ENCODE measurements at regions not wholly inside any gene's neighbourhood (a gene's known extent, or its start where the extent isn't known, plus 50 kb on each side); places are given as distances from the start of the nearest gene placed in this dataset.

DNA sequence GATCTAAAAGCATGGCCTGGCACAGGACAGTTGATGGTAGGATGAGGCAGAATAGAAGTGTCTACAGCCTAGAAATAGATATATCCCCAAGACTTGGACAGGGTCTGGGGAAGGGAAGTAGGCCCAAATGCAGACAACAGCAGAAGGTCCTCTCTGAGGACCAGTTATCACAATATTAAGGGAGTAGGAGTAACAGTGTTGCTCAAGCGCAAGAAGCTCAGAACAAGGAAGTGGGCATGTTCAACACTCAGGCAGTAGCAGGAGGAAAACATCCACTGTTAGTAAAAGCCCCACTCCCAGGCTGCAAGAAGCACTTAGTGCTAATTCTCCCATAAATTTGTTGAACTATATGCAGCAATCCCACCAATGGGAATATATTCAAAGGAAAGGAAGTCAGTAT is 314.7 kb downstream of the METTL4 start:
- no peak for TF ChIP-seq NRF1 (IDR thresholded peaks at IDR 0.05; ENCODE audit: low read depth, low read length)
- no peak for TF ChIP-seq JUND (IDR thresholded peaks at IDR 0.05)
- TF ChIP-seq MEF2A (IDR thresholded peaks at IDR 0.05; ENCODE audit: borderline replicate concordance, low read depth): no peak
- no peak for TF ChIP-seq CHD2 (IDR thresholded peaks at IDR 0.05; ENCODE audit: low read length, partially characterized antibody)
- TF ChIP-seq RCOR1 (IDR thresholded peaks at IDR 0.05; ENCODE audit: low read length): no peak
- no peak for TF ChIP-seq NFIC (IDR thresholded peaks at IDR 0.05; ENCODE audit: borderline replicate concordance)
- no peak for TF ChIP-seq RXRA (IDR thresholded peaks at IDR 0.05; ENCODE audit: borderline replicate concordance, low read depth)
- no peak for TF ChIP-seq GABPA (IDR thresholded peaks at IDR 0.05; ENCODE audit: low read depth)
- TF ChIP-seq EZH2phosphoT487 (IDR thresholded peaks at IDR 0.05; ENCODE audit: borderline replicate concordance, low read depth): no peak
- no peak for TF ChIP-seq POLR2AphosphoS5 (IDR thresholded peaks at IDR 0.05; ENCODE audit: low read depth, low read length)
- TF ChIP-seq TEAD4 (IDR thresholded peaks at IDR 0.05; ENCODE audit: borderline replicate concordance, insufficient read depth): no peak
- TF ChIP-seq FOSL2 (IDR thresholded peaks at IDR 0.05; ENCODE audit: borderline replicate concordance, low read depth): no peak
- TF ChIP-seq, protein P1, sequence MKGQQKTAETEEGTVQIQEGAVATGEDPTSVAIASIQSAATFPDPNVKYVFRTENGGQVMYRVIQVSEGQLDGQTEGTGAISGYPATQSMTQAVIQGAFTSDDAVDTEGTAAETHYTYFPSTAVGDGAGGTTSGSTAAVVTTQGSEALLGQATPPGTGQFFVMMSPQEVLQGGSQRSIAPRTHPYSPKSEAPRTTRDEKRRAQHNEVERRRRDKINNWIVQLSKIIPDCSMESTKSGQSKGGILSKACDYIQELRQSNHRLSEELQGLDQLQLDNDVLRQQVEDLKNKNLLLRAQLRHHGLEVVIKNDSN (IDR thresholded peaks at IDR 0.05; ENCODE audit: borderline replicate concordance, low read depth): no peak
- no peak for TF ChIP-seq GATA2 (CRISPR knock-in tag; IDR thresholded peaks at IDR 0.05)

DNA sequence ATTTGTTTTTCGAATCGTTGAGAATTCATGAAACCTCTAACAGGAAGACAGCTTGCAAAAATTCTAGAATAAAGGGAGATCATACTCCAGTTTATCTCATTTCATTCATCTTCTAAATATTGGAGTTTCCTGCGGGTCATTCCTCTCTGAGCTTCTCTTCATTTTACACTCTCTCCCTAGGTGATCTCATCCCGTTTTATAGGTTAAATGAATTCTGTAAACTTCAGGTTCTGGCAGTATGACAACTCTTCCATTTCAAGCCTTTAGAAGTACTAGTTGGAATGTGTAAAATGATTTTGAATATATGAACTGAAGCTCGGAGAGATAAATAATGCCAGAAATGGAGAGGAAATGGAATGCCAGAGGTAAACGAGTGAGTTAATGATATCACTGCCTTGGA is 312.4 kb downstream of the METTL4 start:
- POLR2A ChIA-PET: no interaction called here
- TF ChIP-seq NRF1 (IDR thresholded peaks at IDR 0.05; ENCODE audit: low read depth, low read length): no peak
- no peak for TF ChIP-seq EZH2phosphoT487 (IDR thresholded peaks at IDR 0.05; ENCODE audit: borderline replicate concordance, low read depth)
- TF ChIP-seq GATA2 (CRISPR knock-in tag; IDR thresholded peaks at IDR 0.05): no peak
- TF ChIP-seq MEF2A (IDR thresholded peaks at IDR 0.05; ENCODE audit: borderline replicate concordance, low read depth): no peak
- TF ChIP-seq, protein P2, sequence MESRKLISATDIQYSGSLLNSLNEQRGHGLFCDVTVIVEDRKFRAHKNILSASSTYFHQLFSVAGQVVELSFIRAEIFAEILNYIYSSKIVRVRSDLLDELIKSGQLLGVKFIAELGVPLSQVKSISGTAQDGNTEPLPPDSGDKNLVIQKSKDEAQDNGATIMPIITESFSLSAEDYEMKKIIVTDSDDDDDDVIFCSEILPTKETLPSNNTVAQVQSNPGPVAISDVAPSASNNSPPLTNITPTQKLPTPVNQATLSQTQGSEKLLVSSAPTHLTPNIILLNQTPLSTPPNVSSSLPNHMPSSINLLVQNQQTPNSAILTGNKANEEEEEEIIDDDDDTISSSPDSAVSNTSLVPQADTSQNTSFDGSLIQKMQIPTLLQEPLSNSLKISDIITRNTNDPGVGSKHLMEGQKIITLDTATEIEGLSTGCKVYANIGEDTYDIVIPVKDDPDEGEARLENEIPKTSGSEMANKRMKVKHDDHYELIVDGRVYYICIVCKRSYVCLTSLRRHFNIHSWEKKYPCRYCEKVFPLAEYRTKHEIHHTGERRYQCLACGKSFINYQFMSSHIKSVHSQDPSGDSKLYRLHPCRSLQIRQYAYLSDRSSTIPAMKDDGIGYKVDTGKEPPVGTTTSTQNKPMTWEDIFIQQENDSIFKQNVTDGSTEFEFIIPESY (IDR thresholded peaks at IDR 0.05; ENCODE audit: borderline replicate concordance, low read depth): no peak
- TF ChIP-seq POLR2AphosphoS5 (IDR thresholded peaks at IDR 0.05; ENCODE audit: low read depth, low read length): no peak
- no peak for TF ChIP-seq RFX5 (IDR thresholded peaks at IDR 0.05; ENCODE audit: low read length)
- Histone ChIP-seq H3K4me2 (peak overlapping the region; percentile 31; the same call in 1 of the 2 replicates), H4K20me1 (ENCODE audit: insufficient read depth) (no peaks in the 10 kb centered on the region), H3K27me3 (ENCODE audit: insufficient read depth) (no peaks in the 10 kb centered on the region), H3K9me2 (no peaks in the 10 kb centered on the region), H3K79me2 (ENCODE audit: insufficient read depth) (no peaks in the 10 kb centered on the region), H3F3A (replicated peaks; ENCODE audit: insufficient read depth) (no peaks in the 10 kb centered on the region), H2AFZ (ENCODE audit: low read depth) (peak overlapping the region; percentile 81), H3K27ac (ENCODE audit: low read depth in 2 of 2, low read length in 1 of 2) (no peak overlapping the region), H3K9ac (no peak overlapping the region), H3K4me1 (ENCODE audit: control insufficient read depth in 1 of 2, insufficient read depth in 2 of 2, low read depth in 1 of 2, low read length in 1 of 2) (no peaks in the 10 kb centered on the region; a peak in 1 of 4 replicates), H3K4me3 (ENCODE audit: low read depth in 2 of 2, low read length in 1 of 2) (no peak overlapping the region; a peak in 1 of 4 replicates), H3K9me3 (no peaks in the 10 kb centered on the region), H3K36me3 (replicated peaks in 1 of 2; ENCODE audit: control insufficient read depth in 1 of 2, insufficient read depth in 2 of 2, low read length in 1 of 2) (no peaks in the 10 kb centered on the region)
- WGBS (ENCODE audit: low lambda C conversion rate): 10% methylated on average over 6 of the region's 6 CpGs
- DNase-seq: no peak
- CTCF ChIA-PET: no interaction called here

More for the DNA sequence above, 314.7 kb downstream of the METTL4 start:
- H4K20me1 ChIP-seq (ENCODE audit: insufficient read depth): no peaks in the 10 kb centered on the region
- H3F3A ChIP-seq (replicated peaks; ENCODE audit: insufficient read depth): no peaks in the 10 kb centered on the region
- H3K9me2 ChIP-seq: no peaks in the 10 kb centered on the region
- no peaks in the 10 kb centered on the region for H3K9me3 ChIP-seq
- WGBS (ENCODE audit: low lambda C conversion rate): 54% methylated on average over 1 of the region's 1 CpG
- H3K27me3 ChIP-seq (ENCODE audit: insufficient read depth): no peaks in the 10 kb centered on the region
- H3K27ac ChIP-seq (ENCODE audit: low read depth in 2 of 2, low read length in 1 of 2): no peak overlapping the region
- no peaks in the 10 kb centered on the region for H3K36me3 ChIP-seq (replicated peaks in 1 of 2; ENCODE audit: control insufficient read depth in 1 of 2, insufficient read depth in 2 of 2, low read length in 1 of 2)
- H3K79me2 ChIP-seq (ENCODE audit: insufficient read depth): no peaks in the 10 kb centered on the region
- POLR2A ChIA-PET: no interaction called here
- H2AFZ ChIP-seq (ENCODE audit: low read depth): no peak overlapping the region
- no peak overlapping the region for H3K4me2 ChIP-seq
- H3K9ac ChIP-seq: no peak overlapping the region
- H3K4me1 ChIP-seq (ENCODE audit: control insufficient read depth in 1 of 2, insufficient read depth in 2 of 2, low read depth in 1 of 2, low read length in 1 of 2): no peaks in the 10 kb centered on the region; a peak in 1 of 4 replicates
- H3K4me3 ChIP-seq (ENCODE audit: low read depth in 2 of 2, low read length in 1 of 2): no peak overlapping the region
- CTCF ChIA-PET: no interaction called here
- DNase-seq: no peak

All from SK-N-SH (cell line).